ENCODE measurements at regions not wholly inside any gene's neighbourhood (a gene's known extent, or its start where the extent isn't known, plus 50 kb on each side); places are given as distances from the start of the nearest gene placed in this dataset.

DNA sequence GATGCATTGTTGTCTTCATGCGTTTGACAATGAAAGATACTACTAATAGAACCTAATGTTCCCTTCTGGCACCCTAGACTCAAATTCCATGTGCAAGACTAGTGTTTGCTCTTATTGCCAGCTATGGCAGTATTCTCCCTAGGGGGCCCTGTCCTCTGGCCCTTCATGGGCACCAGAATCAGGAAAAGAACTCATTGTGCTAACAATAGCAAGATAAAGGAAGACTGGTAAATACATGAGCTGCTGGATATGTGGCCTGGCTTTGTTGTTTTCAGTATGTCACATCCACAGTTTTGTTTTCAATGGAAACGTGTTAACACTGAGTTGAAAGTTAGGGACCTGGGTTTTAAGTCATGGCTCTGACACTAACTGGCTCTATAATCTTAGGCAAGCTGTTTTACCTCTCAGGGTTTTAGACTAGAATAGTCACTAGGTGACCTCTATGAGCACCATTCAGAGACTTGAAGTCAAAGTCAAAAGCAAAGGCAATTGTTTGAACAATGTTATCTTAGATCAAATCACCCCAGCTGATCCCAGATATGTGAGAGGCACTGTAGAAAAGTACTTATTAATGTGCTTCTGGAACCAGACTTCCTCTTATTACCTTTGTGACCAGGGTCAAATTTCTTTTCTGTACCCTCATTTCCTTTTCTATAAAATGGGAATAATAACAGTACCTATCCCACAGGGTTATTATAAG lies 253.7 kb upstream of the DIAPH2 start:
- no peaks in the 10 kb centered on the region for H3K27me3 ChIP-seq (ENCODE audit: insufficient read depth, low read length)
- Mint-ChIP-seq H3K27me3 (ENCODE audit: low read depth, unreplicated experiment) (no peaks in the 10 kb centered on the region), H3K4me3 (ENCODE audit: unreplicated experiment) (no peak overlapping the region), H3K27ac (ENCODE audit: unreplicated experiment) (no peak overlapping the region), H3K4me1 (ENCODE audit: low read depth, unreplicated experiment) (peaks cover 23% of the 10 kb centered on the region), H3K36me3 (ENCODE audit: low read depth, unreplicated experiment) (no peaks in the 10 kb centered on the region), H3K9me3 (ENCODE audit: unreplicated experiment) (no peaks in the 10 kb centered on the region)
- no peaks in the 10 kb centered on the region for H3K9me3 ChIP-seq (ENCODE audit: insufficient read depth, low read depth, low read length)
- no peaks in the 10 kb centered on the region for H3K36me3 ChIP-seq (ENCODE audit: insufficient read depth, low read length)
- no peak overlapping the region for H2AFZ ChIP-seq (ENCODE audit: low read depth, low read length)
- H3K79me2 ChIP-seq (ENCODE audit: insufficient read depth, low read length) = no peaks in the 10 kb centered on the region
- FAIRE-seq (peak; percentile 85), DNase-seq (ENCODE audit: low read depth) (no peak)
- no peak overlapping the region for H3K27ac ChIP-seq (ENCODE audit: low read depth, low read length)
- no peak overlapping the region for H3K4me2 ChIP-seq (ENCODE audit: low read length)
- no peak overlapping the region for H3K4me3 ChIP-seq (ENCODE audit: insufficient read depth, low read depth, low read length)
- no peak for TF ChIP-seq EZH2 (IDR thresholded peaks at IDR 0.05; ENCODE audit: insufficient read depth, low read length)
- TF ChIP-seq, protein P1, sequence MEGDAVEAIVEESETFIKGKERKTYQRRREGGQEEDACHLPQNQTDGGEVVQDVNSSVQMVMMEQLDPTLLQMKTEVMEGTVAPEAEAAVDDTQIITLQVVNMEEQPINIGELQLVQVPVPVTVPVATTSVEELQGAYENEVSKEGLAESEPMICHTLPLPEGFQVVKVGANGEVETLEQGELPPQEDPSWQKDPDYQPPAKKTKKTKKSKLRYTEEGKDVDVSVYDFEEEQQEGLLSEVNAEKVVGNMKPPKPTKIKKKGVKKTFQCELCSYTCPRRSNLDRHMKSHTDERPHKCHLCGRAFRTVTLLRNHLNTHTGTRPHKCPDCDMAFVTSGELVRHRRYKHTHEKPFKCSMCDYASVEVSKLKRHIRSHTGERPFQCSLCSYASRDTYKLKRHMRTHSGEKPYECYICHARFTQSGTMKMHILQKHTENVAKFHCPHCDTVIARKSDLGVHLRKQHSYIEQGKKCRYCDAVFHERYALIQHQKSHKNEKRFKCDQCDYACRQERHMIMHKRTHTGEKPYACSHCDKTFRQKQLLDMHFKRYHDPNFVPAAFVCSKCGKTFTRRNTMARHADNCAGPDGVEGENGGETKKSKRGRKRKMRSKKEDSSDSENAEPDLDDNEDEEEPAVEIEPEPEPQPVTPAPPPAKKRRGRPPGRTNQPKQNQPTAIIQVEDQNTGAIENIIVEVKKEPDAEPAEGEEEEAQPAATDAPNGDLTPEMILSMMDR (IDR thresholded peaks at IDR 0.05; ENCODE audit: insufficient read depth, low read depth, low read length) = no peak
- H3K9ac ChIP-seq (ENCODE audit: low read length) = no peak overlapping the region
- H3K4me1 ChIP-seq (ENCODE audit: insufficient read depth, low read length) = peaks cover 6% of the 10 kb centered on the region
- H4K20me1 ChIP-seq (ENCODE audit: insufficient read depth, low read length) = no peaks in the 10 kb centered on the region

DNA sequence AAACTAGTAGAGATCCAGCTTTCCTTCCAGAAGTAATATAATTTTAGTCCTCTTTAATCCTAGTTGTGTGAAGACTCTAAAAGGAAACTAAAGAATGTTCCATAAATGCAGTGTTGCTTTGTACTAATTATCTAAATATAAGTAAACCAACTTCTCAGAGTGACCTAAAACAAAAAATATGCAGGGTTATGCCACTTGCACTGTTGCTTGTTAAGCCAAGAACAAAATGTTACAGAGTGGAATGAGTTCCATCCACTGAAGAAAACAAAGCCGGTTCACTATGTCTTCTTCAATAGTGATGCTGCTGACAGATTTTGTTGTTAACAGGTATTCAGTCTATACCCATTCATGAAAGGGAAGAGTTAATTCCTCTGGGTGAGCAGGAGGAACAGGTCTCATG lies 252.0 kb upstream of the DIAPH2 start:
- no peak overlapping the region for H3K27ac ChIP-seq (ENCODE audit: low read depth, low read length)

More for the DNA sequence above, 252.0 kb upstream of the DIAPH2 start:
- Histone ChIP-seq H4K20me1 (ENCODE audit: insufficient read depth, low read length) (no peaks in the 10 kb centered on the region), H3K4me1 (ENCODE audit: insufficient read depth, low read length) (peaks cover 10% of the 10 kb centered on the region), H3K79me2 (ENCODE audit: insufficient read depth, low read length) (no peaks in the 10 kb centered on the region), H2AFZ (ENCODE audit: low read depth, low read length) (no peak overlapping the region), H3K4me3 (ENCODE audit: insufficient read depth, low read depth, low read length) (no peak overlapping the region), H3K9ac (ENCODE audit: low read length) (no peak overlapping the region), H3K27me3 (ENCODE audit: insufficient read depth, low read length) (no peaks in the 10 kb centered on the region), H3K4me2 (ENCODE audit: low read length) (no peak overlapping the region), H3K9me3 (ENCODE audit: insufficient read depth, low read depth, low read length) (no peaks in the 10 kb centered on the region), H3K36me3 (ENCODE audit: insufficient read depth, low read length) (no peaks in the 10 kb centered on the region)
- H3K27me3 Mint-ChIP-seq (ENCODE audit: low read depth, unreplicated experiment) = no peaks in the 10 kb centered on the region
- no peaks in the 10 kb centered on the region for H3K9me3 Mint-ChIP-seq (ENCODE audit: unreplicated experiment)
- H3K36me3 Mint-ChIP-seq (ENCODE audit: low read depth, unreplicated experiment) = no peaks in the 10 kb centered on the region
- FAIRE-seq = peak; percentile 96
- peaks cover 35% of the 10 kb centered on the region for H3K4me1 Mint-ChIP-seq (ENCODE audit: low read depth, unreplicated experiment)
- no peak overlapping the region for H3K27ac Mint-ChIP-seq (ENCODE audit: unreplicated experiment)
- TF ChIP-seq, protein P1 (IDR thresholded peaks at IDR 0.05; ENCODE audit: insufficient read depth, low read depth, low read length) = no peak
- TF ChIP-seq EZH2 (IDR thresholded peaks at IDR 0.05; ENCODE audit: insufficient read depth, low read length) = no peak
- H3K4me3 Mint-ChIP-seq (ENCODE audit: unreplicated experiment) = no peak overlapping the region
- DNase-seq (ENCODE audit: low read depth) = no peak

Measured in astrocyte (in vitro differentiated cells and primary cell).